ENCODE measurements at regions not wholly inside any gene's neighbourhood (a gene's known extent, or its start where the extent isn't known, plus 50 kb on each side); places are given as distances from the start of the nearest gene placed in this dataset.

- Histone ChIP-seq H3K4me1 (ENCODE audit: control insufficient read depth, insufficient read depth, low read length) (peaks cover 4% of the 10 kb centered on the region), H3K4me3 (ENCODE audit: low read depth, low read length) (no peak overlapping the region), H3K9me3 (ENCODE audit: control insufficient read depth, insufficient read depth, low read depth, low read length) (no peaks in the 10 kb centered on the region), H3K27ac (ENCODE audit: low read depth, low read length) (no peak overlapping the region), H3K9ac (ENCODE audit: low read length) (no peak overlapping the region), H3K27me3 (ENCODE audit: control insufficient read depth, insufficient read depth, low read length) (no peaks in the 10 kb centered on the region), H3K36me3 (ENCODE audit: control insufficient read depth, insufficient read depth, low read length) (no peaks in the 10 kb centered on the region)
These were observed 54.0 kb upstream of the STMND1 start for GRCh38 chr6:17047889-17048288.

- peaks cover 8% of the 10 kb centered on the region for H3K4me1 ChIP-seq (ENCODE audit: control insufficient read depth, insufficient read depth, low read length)
- no peak overlapping the region for H3K4me3 ChIP-seq (ENCODE audit: low read depth, low read length)
- no peaks in the 10 kb centered on the region for H3K36me3 ChIP-seq (ENCODE audit: control insufficient read depth, insufficient read depth, low read length)
- no peaks in the 10 kb centered on the region for H3K9me3 ChIP-seq (ENCODE audit: control insufficient read depth, insufficient read depth, low read depth, low read length)
- no peaks in the 10 kb centered on the region for H3K27me3 ChIP-seq (ENCODE audit: control insufficient read depth, insufficient read depth, low read length)
- no peak overlapping the region for H3K9ac ChIP-seq (ENCODE audit: low read length)
- no peak overlapping the region for H3K27ac ChIP-seq (ENCODE audit: low read depth, low read length)
These were observed 56.1 kb upstream of the STMND1 start for GRCh38 chr6:17045581-17046322.

- H3K27ac ChIP-seq (ENCODE audit: low read depth, low read length): no peak overlapping the region
- peaks cover 8% of the 10 kb centered on the region for H3K4me1 ChIP-seq (ENCODE audit: control insufficient read depth, insufficient read depth, low read length)
- no peak overlapping the region for H3K9ac ChIP-seq (ENCODE audit: low read length)
- H3K4me3 ChIP-seq (ENCODE audit: low read depth, low read length): no peak overlapping the region
- H3K36me3 ChIP-seq (ENCODE audit: control insufficient read depth, insufficient read depth, low read length): no peaks in the 10 kb centered on the region
- H3K27me3 ChIP-seq (ENCODE audit: control insufficient read depth, insufficient read depth, low read length): no peaks in the 10 kb centered on the region
- no peaks in the 10 kb centered on the region for H3K9me3 ChIP-seq (ENCODE audit: control insufficient read depth, insufficient read depth, low read depth, low read length)
These were observed 58.7 kb upstream of the STMND1 start for GRCh38 chr6:17043148-17043522.

GRCh38 chr6:17042422-17043147, 59.3 kb upstream of the STMND1 start:
- peaks cover 8% of the 10 kb centered on the region for H3K4me1 ChIP-seq (ENCODE audit: control insufficient read depth, insufficient read depth, low read length)
- H3K9me3 ChIP-seq (ENCODE audit: control insufficient read depth, insufficient read depth, low read depth, low read length): no peaks in the 10 kb centered on the region
- no peaks in the 10 kb centered on the region for H3K36me3 ChIP-seq (ENCODE audit: control insufficient read depth, insufficient read depth, low read length)
- H3K9ac ChIP-seq (ENCODE audit: low read length): no peak overlapping the region
- H3K27ac ChIP-seq (ENCODE audit: low read depth, low read length): no peak overlapping the region
- H3K27me3 ChIP-seq (ENCODE audit: control insufficient read depth, insufficient read depth, low read length): no peaks in the 10 kb centered on the region
- H3K4me3 ChIP-seq (ENCODE audit: low read depth, low read length): no peak overlapping the region

GRCh38 chr6:17039266-17039665, 62.6 kb upstream of the STMND1 start:
- no peaks in the 10 kb centered on the region for H3K27me3 ChIP-seq (ENCODE audit: control insufficient read depth, insufficient read depth, low read length)
- H3K9me3 ChIP-seq (ENCODE audit: control insufficient read depth, insufficient read depth, low read depth, low read length): no peaks in the 10 kb centered on the region
- no peak overlapping the region for H3K27ac ChIP-seq (ENCODE audit: low read depth, low read length)

GRCh38 chr6:17038316-17038715, 63.5 kb upstream of the STMND1 start:
- H3K27me3 ChIP-seq (ENCODE audit: control insufficient read depth, insufficient read depth, low read length): no peaks in the 10 kb centered on the region
- no peak overlapping the region for H3K9ac ChIP-seq (ENCODE audit: low read length)
- peaks cover 8% of the 10 kb centered on the region for H3K4me1 ChIP-seq (ENCODE audit: control insufficient read depth, insufficient read depth, low read length)
- no peaks in the 10 kb centered on the region for H3K9me3 ChIP-seq (ENCODE audit: control insufficient read depth, insufficient read depth, low read depth, low read length)
- H3K4me3 ChIP-seq (ENCODE audit: low read depth, low read length): no peak overlapping the region
- no peaks in the 10 kb centered on the region for H3K36me3 ChIP-seq (ENCODE audit: control insufficient read depth, insufficient read depth, low read length)
- no peak overlapping the region for H3K27ac ChIP-seq (ENCODE audit: low read depth, low read length)

More at GRCh38 chr6:17039266-17039665, 62.6 kb upstream of the STMND1 start:
- Histone ChIP-seq H3K9ac (ENCODE audit: low read length) (no peak overlapping the region), H3K36me3 (ENCODE audit: control insufficient read depth, insufficient read depth, low read length) (no peaks in the 10 kb centered on the region), H3K4me3 (ENCODE audit: low read depth, low read length) (no peak overlapping the region), H3K4me1 (ENCODE audit: control insufficient read depth, insufficient read depth, low read length) (peaks cover 8% of the 10 kb centered on the region)

GRCh38 chr6:17036065-17036393, 65.8 kb upstream of the STMND1 start:
- no peak overlapping the region for H3K27ac ChIP-seq (ENCODE audit: low read depth, low read length)
- no peaks in the 10 kb centered on the region for H3K36me3 ChIP-seq (ENCODE audit: control insufficient read depth, insufficient read depth, low read length)
- no peak overlapping the region for H3K4me3 ChIP-seq (ENCODE audit: low read depth, low read length)

GRCh38 chr6:17035257-17036064, 66.4 kb upstream of the STMND1 start:
- Histone ChIP-seq H3K4me3 (ENCODE audit: low read depth, low read length) (no peak overlapping the region), H3K27me3 (ENCODE audit: control insufficient read depth, insufficient read depth, low read length) (no peaks in the 10 kb centered on the region), H3K27ac (ENCODE audit: low read depth, low read length) (no peak overlapping the region), H3K9me3 (ENCODE audit: control insufficient read depth, insufficient read depth, low read depth, low read length) (no peaks in the 10 kb centered on the region), H3K4me1 (ENCODE audit: control insufficient read depth, insufficient read depth, low read length) (no peaks in the 10 kb centered on the region; the same call in 1 of the 2 replicates), H3K9ac (ENCODE audit: low read length) (no peak overlapping the region), H3K36me3 (ENCODE audit: control insufficient read depth, insufficient read depth, low read length) (no peaks in the 10 kb centered on the region)

More at GRCh38 chr6:17036065-17036393, 65.8 kb upstream of the STMND1 start:
- no peaks in the 10 kb centered on the region; the same call in 1 of the 2 replicates for H3K4me1 ChIP-seq (ENCODE audit: control insufficient read depth, insufficient read depth, low read length)
- no peak overlapping the region for H3K9ac ChIP-seq (ENCODE audit: low read length)
- H3K9me3 ChIP-seq (ENCODE audit: control insufficient read depth, insufficient read depth, low read depth, low read length): no peaks in the 10 kb centered on the region
- H3K27me3 ChIP-seq (ENCODE audit: control insufficient read depth, insufficient read depth, low read length): no peaks in the 10 kb centered on the region

GRCh38 chr6:17033746-17034145, 68.1 kb upstream of the STMND1 start:
- no peak overlapping the region for H3K9ac ChIP-seq (ENCODE audit: low read length)
- H3K4me3 ChIP-seq (ENCODE audit: low read depth, low read length): no peak overlapping the region
- no peak overlapping the region for H3K27ac ChIP-seq (ENCODE audit: low read depth, low read length)

GRCh38 chr6:17032988-17033634, 68.7 kb upstream of the STMND1 start:
- Histone ChIP-seq H3K9ac (ENCODE audit: low read length) (no peak overlapping the region), H3K27me3 (ENCODE audit: control insufficient read depth, insufficient read depth, low read length) (no peaks in the 10 kb centered on the region), H3K27ac (ENCODE audit: low read depth, low read length) (no peak overlapping the region), H3K4me1 (ENCODE audit: control insufficient read depth, insufficient read depth, low read length) (no peaks in the 10 kb centered on the region; the same call in 1 of the 2 replicates), H3K36me3 (ENCODE audit: control insufficient read depth, insufficient read depth, low read length) (no peaks in the 10 kb centered on the region), H3K9me3 (ENCODE audit: control insufficient read depth, insufficient read depth, low read depth, low read length) (peaks cover under 1% of the 10 kb centered on the region; the same call in 1 of the 2 replicates), H3K4me3 (ENCODE audit: low read depth, low read length) (no peak overlapping the region)

More at GRCh38 chr6:17033746-17034145, 68.1 kb upstream of the STMND1 start:
- Histone ChIP-seq H3K9me3 (ENCODE audit: control insufficient read depth, insufficient read depth, low read depth, low read length) (no peaks in the 10 kb centered on the region), H3K36me3 (ENCODE audit: control insufficient read depth, insufficient read depth, low read length) (no peaks in the 10 kb centered on the region), H3K27me3 (ENCODE audit: control insufficient read depth, insufficient read depth, low read length) (no peaks in the 10 kb centered on the region), H3K4me1 (ENCODE audit: control insufficient read depth, insufficient read depth, low read length) (no peaks in the 10 kb centered on the region; the same call in 1 of the 2 replicates)
